Fibroblast of lung (primary cell): ENCODE measurements at regions not wholly inside any gene's neighbourhood (a gene's known extent, or its start where the extent isn't known, plus 50 kb on each side); places are given as distances from the start of the nearest gene placed in this dataset.

Source experiments
- EZH2 ChIP-seq: IDR thresholded peaks from 2 replicates; pipeline ENCODE4 v1.5.1; 2012; ENCODE audit warnings: low read length, control low read depth, mild to moderate bottlenecking; ENCODE audit errors: missing control alignments
- TF ChIP-seq, protein P1 (sequence below), 2 donors: IDR thresholded peaks in 1 of 2; conservative IDR thresholded peaks in 1 of 2; 1 replicate in 1 of 2; 2 replicates in 1 of 2; pipeline ENCODE4 v1.5.1; 2011 to 2012; ENCODE audit warnings: low read length in 2 of 2, control low read depth in 1 of 2, inconsistent platforms in 1 of 2, low read depth in 1 of 2, mild to moderate bottlenecking in 1 of 2

DNA sequence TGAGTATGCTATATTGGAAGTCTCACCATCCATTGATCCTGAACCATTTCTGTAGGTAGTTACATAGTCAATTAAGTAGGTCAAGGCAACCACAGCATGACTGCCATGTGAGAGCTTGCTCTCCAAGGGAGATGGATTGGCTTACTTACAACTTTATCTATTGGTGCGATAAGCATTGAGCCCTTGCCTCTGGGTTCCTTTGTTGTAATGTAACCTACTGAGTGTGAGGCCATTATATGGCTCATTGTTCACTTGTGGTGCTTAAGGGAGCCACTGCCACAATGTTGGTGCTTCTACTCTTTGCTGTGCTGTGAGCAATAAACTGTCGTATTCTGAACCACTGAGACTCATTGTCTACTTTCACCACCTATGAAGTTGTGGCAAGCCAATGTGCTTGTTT, 510.6 kb upstream of the ITGA1 start:
- TF ChIP-seq, protein P1, sequence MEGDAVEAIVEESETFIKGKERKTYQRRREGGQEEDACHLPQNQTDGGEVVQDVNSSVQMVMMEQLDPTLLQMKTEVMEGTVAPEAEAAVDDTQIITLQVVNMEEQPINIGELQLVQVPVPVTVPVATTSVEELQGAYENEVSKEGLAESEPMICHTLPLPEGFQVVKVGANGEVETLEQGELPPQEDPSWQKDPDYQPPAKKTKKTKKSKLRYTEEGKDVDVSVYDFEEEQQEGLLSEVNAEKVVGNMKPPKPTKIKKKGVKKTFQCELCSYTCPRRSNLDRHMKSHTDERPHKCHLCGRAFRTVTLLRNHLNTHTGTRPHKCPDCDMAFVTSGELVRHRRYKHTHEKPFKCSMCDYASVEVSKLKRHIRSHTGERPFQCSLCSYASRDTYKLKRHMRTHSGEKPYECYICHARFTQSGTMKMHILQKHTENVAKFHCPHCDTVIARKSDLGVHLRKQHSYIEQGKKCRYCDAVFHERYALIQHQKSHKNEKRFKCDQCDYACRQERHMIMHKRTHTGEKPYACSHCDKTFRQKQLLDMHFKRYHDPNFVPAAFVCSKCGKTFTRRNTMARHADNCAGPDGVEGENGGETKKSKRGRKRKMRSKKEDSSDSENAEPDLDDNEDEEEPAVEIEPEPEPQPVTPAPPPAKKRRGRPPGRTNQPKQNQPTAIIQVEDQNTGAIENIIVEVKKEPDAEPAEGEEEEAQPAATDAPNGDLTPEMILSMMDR (conservative IDR thresholded peaks at IDR 0.05 in 1 of 2, IDR thresholded peaks at IDR 0.05 in 1 of 2; ENCODE audit: low read depth in 1 of 2, low read length in 2 of 2), result no peak
- no peak for TF ChIP-seq EZH2
